Mammary epithelial cell (primary cell): ENCODE measurements at regions not wholly inside any gene's neighbourhood (a gene's known extent, or its start where the extent isn't known, plus 50 kb on each side); places are given as distances from the start of the nearest gene placed in this dataset.
"Not testable (repeated sequence)": the region's sequence is repeated elsewhere in the genome, so short reads cannot be mapped to it uniquely, and the experiment has no call there.

Experiments used
- CTCF ChIP-seq, 2 donors: IDR thresholded peaks in 1 of 2; conservative IDR thresholded peaks in 1 of 2; 2 replicates each; pipeline ENCODE4 v1.5.1; 2011 to 2012; ENCODE audit warnings: inconsistent platforms in 2 of 2, low read length in 2 of 2, mild to moderate bottlenecking in 2 of 2, control low read depth in 1 of 2, low read depth in 1 of 2; ENCODE audit not compliant: insufficient read depth in 1 of 2; ENCODE audit errors: extremely low read depth in 1 of 2
- EZH2 ChIP-seq: IDR thresholded peaks from 2 replicates; pipeline ENCODE4 v1.6.1; 2012; ENCODE audit warnings: low read length, inconsistent platforms, borderline replicate concordance

GRCh38 chr1:149338698-149339097, 136.1 kb upstream of the NBPF19 start:
- TF ChIP-seq CTCF (conservative IDR thresholded peaks at IDR 0.05 in 1 of 2, IDR thresholded peaks at IDR 0.05 in 1 of 2; ENCODE audit: extremely low read depth in 1 of 2, insufficient read depth in 1 of 2, low read depth in 1 of 2, low read length in 2 of 2); EZH2: not testable (repeated sequence)
